ENCODE measurements at regions not wholly inside any gene's neighbourhood (a gene's known extent, or its start where the extent isn't known, plus 50 kb on each side); places are given as distances from the start of the nearest gene placed in this dataset.

DNA sequence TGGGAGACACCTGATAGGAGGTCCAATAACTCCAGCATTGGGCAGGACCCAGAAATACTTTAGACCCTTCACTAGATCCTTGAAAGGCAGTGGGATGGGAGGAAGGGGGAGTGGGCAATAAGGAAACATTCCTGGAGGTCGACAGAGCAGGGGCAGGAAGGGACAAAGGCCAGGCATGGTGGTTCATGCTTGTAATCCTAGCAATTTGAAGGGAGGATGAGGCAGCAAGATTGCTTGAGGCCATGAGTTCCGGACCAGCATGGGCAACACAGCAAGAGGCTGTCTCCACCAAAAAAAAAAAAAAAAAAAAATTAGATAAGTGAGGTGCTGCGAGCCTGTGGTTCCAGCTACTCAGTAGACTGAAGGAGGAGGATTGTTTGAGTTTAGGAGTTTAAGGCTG, 134.9 kb downstream of the JCAD start:
- no peak for DNase-seq

DNA sequence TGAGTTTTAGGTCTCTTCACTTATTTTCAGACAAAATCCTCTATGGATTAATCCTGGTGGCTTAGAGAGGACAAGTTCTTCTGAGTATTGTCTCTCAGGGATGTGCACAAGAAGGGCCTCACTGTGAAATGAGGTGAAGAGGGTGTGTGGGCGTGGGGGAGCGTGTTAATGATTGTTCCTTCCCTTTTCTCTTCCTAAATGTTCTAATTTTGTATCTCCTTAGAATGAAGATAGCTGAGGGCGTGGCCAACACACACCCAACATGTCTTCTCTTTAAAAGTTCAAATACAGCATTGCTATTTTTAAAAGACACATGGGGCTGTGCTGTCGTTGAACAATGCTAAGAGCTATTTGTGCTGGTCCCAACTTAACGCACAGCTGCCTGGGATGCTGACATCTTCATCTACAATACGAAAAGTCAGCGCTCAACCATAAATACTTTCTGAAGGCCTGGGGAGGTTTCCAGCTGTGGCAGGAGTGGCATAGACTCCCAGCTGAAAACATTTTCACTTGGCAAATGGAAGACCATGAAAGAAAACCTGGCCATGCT, 135.9 kb downstream of the JCAD start:
- DNase-seq, result no peak

DNA sequence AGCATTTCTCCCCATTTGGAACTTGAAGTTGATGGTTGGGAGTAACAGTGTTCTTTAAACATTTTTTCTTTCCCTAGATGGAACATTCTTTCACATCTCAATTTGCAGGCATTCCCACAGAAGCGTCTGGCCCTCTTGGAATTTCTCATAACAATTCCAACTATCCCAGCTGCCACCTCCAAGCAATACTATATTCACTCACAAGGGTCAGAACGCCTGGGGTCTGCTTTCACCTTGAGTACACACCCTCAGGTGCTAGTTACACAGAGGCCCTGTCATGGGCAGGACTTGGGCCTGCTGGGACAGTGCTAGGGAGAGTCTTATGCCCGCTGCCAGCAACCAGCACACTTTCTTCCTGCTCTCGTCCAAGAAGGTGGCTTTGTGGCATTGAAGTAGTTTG, 136.5 kb downstream of the JCAD start:
- no peak for DNase-seq

DNA sequence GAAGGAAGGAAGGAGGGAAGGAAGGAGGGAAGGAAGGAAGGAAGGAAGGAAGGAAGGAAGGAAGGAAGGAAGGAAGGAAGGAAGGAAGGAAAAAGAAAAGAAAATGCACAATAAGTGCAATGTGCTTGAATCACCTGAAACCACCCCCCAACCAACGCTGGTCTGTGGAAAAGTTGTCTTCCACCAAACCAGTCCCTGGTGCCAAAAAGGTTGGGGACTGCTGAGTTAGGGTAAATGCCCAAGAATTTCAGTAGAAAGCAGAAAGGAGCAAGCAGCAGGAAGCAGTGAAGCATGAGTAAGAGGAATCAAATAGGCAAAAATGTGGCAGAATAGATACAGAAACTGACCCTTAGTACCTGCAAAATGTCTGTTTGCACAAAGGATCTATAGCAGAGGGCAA, 137.2 kb downstream of the JCAD start:
- no peak for DNase-seq

DNA sequence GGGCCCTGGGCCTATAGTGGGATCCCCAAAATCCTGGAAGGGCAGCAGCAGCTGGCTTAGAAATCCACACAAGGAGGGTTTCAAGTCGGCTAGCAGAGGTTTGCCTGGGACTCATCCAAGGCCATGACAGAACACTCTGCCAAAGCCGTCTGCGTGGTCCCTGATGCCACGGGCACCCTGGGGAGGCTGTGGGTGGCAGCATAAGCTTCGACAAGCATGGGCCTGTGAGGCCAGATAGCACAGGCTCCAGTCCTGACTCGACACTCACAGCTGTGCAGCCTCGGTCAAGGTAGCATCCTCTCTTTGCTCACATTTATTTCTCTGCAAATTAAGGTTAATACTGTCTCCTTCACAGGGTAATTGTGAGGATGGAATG, 138.3 kb downstream of the JCAD start:
- no peak for DNase-seq

DNA sequence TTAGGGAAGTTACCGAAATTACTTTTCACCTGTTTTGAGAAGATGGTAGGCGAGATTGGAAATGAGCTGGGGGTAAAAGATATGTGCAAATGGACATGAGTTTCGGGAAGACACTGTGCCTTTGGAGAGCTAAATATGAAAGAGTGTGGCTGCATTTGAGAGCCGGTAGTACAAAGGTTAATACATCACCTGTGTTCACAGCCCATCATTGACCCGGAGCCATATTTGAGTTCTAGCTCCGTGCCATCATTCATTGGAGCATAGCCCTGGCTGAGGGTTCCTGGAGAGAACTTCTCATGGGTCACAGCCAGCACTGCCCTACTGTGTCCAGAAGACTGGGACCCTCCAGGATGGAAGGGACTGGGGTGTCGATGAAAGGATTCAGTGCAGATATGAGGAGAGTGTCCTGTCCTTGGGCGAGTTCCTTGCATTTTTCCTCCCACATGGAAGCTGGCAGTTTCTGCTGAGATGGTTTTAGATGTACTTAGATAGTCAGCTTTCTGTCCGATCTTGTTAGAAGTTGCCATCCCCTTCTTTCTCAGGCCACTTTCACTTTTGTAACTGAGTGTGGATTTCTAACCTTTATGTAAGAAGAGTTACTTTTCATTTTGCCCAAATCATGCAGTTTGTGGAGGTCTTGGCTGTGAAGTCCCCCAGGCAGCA, 138.8 kb downstream of the JCAD start:
- no peak for DNase-seq

DNA sequence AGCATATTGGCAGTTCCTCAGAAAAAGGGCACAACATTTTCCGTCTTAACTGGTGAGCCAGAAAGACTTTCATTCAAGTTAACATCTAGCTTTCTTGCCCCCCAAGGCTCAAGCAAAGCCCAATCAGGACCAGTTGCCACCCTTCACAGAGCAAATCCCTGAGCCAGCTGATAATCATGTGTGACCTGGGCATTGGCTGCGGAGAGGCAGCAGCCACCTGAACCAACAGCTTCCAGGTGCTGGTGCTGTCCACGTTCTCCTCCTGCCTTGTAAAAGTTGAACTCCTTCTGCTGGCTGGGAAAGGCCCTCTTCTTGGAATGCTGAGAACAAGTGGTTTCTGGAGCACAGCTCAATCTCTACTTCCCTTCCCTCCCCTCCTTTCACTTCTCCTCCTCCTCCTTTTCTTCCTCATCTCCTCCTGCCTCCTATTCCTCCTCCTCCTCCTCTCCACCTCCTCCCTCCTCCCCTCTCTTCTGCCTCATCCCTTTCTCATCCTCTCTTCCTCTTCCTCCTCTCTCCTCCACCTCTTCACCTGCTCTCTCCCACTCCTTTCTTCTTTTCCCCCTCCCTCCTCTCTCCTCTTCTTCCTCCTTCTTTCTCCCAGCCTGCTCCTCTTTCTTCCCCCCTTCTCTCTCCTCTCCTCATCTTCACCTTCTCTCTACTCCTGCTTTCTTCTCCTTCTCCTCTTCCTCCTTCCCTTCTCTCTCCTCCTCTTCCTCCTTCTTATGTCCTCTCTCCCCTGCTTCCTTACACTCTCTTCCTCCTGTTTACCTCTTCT, 140.6 kb downstream of the JCAD start:
- DNase-seq, result no peak

DNA sequence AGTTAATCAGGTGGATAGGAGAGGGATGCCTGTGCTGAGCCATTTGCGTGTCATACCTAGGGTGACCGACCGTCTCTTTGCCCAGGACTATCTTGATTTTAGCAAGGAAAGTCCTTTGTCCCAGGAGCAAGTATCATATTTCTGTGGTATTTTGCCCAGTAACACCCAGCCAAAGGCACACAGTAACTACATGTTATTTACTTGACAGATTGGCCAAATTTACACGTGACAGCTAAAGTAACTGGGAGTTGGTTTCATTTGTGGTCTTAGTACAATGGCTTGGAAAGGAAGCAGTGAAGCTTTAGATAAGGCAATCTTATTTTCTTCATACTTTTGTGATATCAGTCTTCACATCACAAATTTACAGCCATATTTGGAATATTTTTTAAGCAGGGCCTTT, 142.1 kb downstream of the JCAD start:
- DNase-seq, result no peak

DNA sequence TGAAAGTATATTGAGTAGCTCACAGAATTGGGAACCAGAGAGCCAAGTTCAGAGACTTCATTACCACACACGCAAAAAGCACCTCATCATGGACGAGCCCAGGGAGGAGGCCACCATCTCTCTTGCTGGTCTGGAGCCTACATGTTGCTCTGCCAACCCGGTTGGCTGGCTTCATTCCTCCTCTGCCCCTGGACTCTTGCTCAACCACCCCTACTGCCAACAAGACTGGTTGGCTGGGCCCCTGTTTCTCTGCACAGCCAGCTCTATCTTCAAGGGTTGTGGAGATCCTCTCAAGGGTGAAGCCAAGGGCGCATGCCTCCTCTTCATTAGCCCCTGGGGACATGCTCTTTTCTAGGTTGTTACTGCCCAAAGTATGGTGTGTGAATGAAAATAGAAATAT, 142.7 kb downstream of the JCAD start:
- DNase-seq, result no peak

DNA sequence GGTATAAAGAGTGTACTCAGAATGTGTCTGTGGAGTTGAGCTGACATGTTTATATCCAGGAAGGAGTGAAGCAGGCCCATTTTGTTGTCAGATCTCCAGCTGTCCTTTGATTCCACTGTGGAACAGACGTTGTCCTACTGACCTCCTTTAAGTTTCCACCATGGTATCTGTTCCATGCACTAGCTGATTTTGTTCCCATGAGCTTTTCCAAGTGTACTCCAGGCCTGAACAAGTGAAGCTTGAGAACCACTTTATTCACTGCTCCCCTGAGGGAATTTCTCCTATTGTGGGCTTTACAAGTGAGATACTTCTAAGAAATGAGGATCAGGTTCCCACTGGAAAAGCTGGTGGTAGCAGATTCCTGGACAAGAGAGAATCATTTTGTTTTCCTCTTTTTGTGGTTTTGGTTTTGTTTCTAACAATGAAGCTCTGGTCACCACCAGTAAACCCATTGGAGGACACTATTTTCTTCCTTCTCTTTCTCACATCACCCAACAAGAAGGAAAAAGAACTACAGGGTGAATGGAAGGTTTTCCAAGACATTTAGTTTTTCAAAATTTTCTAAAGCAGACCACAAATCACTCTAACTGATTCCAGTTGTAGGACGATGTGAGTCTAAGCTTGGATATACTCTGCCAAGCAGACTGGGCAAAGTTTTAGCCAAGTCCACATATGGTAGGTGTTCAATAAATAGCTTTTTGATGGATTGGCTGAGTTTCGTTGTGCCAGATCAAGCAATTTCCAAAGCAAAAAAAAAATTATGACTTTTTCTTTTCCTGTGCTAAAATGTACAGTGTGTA, 144.2 kb downstream of the JCAD start:
- no peak for DNase-seq

DNA sequence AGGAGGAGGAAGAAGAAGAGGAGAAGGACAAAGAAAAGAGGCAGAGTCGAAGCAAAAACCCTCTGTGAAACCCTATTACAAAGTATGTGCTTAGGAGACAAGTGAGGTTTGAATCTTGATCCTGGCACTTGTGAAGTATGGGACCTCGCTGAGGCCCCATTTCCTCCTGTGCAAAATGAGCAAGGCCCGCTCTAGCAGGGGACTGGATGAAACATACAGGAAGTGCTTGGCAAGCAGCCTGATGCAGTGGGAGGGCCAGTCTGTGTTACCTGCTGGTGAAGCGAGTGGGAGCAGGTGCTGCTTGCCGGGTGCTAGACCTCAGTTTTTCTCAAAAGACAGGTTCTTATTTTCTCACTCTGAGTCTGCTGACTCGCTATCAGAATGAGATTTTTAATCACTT, 150.4 kb downstream of the JCAD start:
- DNase-seq, result no peak

DNA sequence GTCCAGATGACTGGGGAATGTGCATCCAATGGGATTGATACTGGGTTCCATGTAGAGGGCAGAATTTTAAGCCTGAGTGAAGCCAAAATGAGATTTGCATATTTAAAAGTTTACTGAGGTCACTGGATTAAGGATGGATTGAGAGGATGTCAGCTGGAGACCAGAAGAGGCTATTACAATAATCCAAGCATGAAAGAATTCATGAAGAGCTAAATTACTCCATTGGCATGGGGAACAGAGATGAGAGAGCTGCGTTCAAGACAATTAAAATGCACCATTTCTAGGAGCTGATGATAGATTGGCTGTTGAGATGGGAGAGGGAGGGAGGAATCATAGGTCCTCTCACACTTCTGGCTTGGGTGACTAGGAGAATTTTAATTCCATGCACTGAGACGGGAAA, 158.5 kb downstream of the JCAD start:
- no peak for DNase-seq

DNA sequence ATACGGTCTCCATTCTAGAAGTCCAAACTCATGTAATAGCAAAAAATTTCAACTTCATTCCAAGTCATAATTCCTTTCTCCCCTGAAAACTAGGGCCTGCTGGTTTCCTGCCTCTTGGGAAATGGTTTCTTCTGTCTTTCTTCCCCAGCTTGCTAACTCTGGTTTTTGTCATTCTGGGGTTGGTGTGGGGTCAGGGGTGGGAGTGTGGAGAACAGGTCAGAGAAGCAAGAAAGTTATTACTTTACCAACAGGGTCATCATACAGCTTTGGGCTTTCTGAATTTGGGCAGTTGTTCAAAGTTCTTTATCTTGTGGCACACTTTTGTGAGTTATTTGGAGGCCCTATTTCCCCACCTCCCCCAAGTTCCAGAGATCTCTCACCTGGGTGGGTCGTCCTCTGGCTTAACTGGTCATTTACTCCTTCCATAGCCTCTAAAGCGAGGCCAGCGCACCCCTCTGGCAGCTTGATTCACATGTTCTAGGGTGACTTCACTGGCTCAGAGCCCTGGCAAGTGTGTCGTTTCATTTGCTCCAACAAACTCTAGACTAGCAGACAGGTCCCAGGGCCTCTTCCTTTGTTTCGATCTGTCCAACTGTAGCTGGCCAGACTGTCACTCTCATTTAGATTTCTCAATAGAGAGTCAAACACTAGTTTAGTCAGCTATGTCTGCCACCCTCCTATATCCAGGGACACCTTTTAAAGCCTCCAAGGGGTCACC, 161.2 kb downstream of the JCAD start:
- no peak for DNase-seq

DNA sequence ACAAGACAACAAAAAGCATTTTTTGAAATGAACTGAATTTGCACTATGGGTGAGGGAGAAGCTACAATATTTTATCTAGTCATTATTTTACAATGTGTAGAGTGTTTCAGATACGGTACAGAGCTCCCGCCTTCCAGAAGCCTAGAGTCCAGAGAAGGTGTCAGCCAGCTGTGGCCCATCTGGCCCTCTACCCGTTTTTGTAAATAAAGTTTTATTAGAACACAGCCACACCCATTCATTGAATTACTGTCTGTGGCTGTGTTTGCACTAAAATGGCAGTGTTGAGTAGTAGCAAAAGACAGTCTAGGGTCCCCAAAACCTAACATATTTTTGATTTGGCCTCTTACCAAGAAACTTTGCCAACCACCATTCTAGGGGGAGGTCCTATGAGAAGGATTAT, 162.0 kb downstream of the JCAD start:
- no peak for DNase-seq

DNA sequence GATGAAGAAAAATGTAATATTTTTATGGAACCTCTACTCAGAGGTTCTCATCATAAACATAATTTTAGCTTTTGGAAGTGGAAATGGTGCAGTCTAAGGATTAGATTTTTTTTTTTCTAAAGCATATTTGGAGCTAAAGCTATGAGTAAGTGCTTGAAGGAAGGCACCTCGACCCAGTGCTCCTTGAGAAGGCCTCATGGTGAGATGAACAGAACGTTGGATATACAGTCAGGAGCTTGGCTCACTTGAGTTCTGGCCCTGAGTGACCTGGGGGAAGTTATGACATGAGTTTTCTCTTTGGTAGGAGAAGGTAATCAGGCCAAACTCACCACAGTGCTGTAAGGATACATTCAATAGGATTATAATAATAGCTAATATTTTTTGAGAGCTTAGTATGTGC, 163.3 kb downstream of the JCAD start:
- DNase-seq, result no peak

DNA sequence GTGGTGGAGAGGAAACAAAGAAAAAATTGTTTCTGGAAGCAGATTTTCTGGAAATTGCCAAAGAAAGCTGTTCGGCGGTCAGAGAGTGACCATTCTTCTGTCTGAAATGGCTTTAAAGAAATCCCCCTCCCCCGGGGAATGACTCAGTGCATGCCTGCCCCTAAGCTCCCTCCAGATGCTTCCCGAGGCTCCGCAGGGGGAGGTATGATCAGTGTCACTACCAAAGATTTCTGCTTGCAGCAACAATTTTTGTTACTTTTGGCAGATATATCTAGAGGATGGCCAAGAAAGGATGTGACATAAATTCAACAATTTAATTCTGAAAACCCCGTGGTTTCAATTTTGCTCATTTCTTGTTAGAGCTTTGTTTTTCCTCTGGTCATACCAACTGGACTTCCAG, 163.9 kb downstream of the JCAD start:
- no peak for DNase-seq

DNA sequence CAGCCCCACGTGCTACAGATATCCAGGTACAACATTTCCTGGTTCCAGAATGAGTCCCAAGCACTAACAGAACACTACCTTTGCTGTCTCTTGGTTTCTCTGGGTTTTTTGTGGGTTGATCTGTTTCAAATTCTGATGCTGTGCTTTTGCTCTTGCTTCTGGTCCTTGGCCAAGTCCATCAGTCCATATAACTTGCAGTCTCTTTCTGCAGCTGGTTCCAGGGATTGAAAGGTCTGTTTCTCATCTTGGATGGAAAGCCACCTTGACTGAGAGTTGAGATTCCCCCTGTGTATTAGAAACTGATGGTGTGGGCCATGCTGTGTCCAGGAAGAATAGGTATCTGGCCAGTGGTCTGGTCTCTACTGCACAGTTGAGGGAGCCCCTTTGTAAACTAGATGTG, 171.1 kb downstream of the JCAD start:
- no peak for DNase-seq

DNA sequence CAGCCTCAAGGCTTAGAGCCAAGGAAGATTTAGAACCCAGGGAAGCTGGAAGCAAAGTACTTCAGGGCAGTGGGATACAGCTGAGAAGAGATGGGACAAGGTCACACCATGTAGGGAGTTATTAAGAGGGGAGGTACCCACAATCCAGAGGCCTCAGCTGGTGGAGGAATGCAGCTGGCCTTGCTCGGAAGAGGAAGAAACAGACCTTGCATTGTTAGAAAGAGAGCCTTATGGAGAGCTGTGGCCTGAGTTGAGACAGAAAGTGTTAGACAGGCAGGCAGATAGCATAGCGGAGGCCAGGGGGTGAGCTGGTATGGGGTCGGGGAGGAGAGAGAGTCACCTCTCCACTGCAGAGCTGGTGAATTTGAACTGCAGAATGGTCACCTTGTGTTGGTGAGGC, 173.1 kb downstream of the JCAD start:
- no peak for DNase-seq

DNA sequence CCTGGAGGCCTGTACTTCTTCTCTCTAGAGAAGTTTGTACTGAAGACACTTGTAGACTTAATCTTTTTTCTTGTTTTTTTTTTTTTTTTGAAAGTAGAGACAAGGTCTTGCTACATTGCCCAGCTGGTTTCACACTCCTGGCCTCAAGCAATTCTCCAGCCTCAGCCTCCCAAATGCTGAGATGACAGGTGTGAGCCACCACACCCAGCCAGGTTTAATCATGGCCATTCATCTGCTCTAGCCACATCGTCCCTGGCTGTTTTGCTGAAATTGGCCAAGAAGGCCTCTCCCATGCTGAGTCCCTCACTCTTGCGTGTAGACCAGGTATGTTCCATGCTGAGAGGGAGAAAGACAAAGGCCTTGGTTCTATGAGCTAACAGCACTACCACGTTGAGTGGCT, 176.2 kb downstream of the JCAD start:
- DNase-seq, result no peak

DNA sequence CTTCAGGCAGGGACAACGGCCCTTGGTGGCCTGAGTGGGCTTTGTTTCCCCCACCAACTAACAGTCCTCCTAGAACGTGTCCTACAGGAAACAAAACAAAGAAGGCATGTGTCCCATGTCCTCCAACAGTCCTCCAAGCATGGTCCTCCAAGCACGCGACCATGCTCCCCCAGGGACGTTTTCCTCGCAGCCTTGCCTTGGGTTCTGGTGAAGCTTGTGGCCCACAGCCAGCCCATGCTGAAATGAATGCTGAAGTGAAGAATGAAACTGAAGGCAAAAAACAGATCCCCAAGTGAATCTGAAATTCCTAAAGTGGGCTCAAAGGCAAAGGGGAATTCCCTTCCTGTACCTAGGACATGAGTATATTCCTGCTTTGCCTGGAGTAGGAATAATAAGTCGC, 176.6 kb downstream of the JCAD start:
- DNase-seq, result no peak

DNA sequence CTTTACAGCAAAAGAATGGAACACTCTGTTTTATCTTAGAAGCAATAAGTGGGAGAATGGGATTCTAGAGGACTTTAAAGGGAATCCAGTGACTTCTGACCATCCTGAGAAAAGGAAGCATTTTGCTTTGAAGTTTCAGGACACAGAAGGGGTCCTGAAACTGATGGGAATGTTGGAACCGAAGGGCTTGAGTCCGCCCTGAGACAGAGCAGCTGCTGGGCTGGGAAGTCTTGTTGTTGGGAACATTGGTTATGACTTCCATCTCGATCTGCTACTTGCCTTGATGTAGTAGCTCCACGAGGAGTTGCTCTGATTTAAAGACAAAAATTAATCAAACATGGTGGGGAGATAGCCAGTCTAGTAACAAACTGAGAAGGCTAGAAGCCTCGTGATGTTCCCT, 177.6 kb downstream of the JCAD start:
- no peak for DNase-seq

DNA sequence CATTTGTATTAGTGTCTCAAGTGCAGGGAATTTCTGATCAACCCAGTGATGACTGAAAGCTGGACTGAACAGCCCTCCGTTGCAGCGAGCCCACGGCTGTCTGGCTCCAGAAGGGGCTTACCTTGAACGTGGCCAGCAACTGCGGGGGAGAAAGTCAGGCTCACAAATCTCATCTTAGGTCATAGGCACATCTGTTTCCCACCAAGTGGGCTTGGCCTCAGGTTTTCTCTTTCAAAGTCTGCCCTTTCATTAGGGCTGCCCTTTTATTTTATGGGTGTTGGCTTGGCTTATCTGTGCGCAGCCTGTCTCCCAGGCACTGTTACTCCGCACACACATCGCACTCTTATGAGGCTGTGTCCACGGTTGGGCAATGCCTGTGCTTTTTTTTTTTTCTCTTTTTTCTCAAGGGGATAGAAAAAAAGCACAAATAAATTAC, 178.0 kb downstream of the JCAD start:
- DNase-seq, result no peak

DNA sequence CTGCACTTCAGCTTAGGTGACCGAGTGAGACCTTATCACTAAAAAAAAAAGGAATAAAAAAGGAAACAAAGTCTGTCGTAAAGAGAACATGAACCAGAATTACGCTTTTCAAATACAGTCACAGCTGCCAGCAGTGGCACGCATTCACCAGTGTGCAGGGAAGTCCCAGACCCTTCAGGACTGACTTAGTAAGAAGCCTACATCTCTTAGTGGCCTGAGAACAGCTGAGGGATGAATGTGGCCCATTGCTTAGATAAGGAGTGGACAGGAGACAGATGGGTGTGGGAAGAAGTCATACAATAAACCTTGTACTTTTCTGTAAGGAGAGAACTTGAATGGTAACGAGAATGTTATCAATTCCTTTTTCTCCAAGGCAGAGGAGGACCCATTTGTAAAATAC, 178.5 kb downstream of the JCAD start:
- no peak for DNase-seq
